HFFc6 (cell line): ENCODE measurements at regions not wholly inside any gene's neighbourhood (a gene's known extent, or its start where the extent isn't known, plus 50 kb on each side); places are given as distances from the start of the nearest gene placed in this dataset.

Source experiments
- DNase-seq: peaks from one replicate; pipeline ENCODE4 v3.0.0-alpha.2; 2018
- H3K27ac Mint-ChIP-seq: 2 replicates; pipeline ENCODE4 v1.8.0; 2020; ENCODE audit warnings: mild to moderate bottlenecking, mixed read lengths
- H3K27me3 Mint-ChIP-seq: 2 replicates; pipeline ENCODE4 v1.8.0; 2021; ENCODE audit warnings: mild to moderate bottlenecking, moderate library complexity, mixed read lengths; ENCODE audit not compliant: insufficient read depth
- H3K36me3 Mint-ChIP-seq: 2 replicates; pipeline ENCODE4 v1.8.0; 2021; ENCODE audit warnings: low read depth, mixed read lengths
- H3K4me1 Mint-ChIP-seq: 2 replicates; pipeline ENCODE4 v1.8.0; 2020; ENCODE audit warnings: low read depth, mixed read lengths
- H3K4me3 Mint-ChIP-seq: 2 replicates; pipeline ENCODE4 v1.8.0; 2020; ENCODE audit warnings: mild to moderate bottlenecking, moderate library complexity, mixed read lengths
- H3K9me3 Mint-ChIP-seq: 2 replicates; pipeline ENCODE4 v1.8.0; 2020; ENCODE audit warnings: mild to moderate bottlenecking, mixed read lengths
- CTCF ChIP-seq: fragments of 200-600 bp; sonication (generic); IDR thresholded peaks from 2 replicates; pipeline ENCODE4 v1.5.0; 2021; ENCODE audit warnings: antibody characterized with exemption, mild to moderate bottlenecking

- no peak overlapping the region for H3K27ac Mint-ChIP-seq
- no peak overlapping the region for H3K4me3 Mint-ChIP-seq
- TF ChIP-seq CTCF: no peak
- H3K9me3 Mint-ChIP-seq: peaks cover 34% of the 10 kb centered on the region
- no peaks in the 10 kb centered on the region for H3K36me3 Mint-ChIP-seq
- no peaks in the 10 kb centered on the region for H3K4me1 Mint-ChIP-seq
- H3K27me3 Mint-ChIP-seq: no peaks in the 10 kb centered on the region; the same call in none of the 2 replicates
- no peak for DNase-seq
Observed at GRCh38 chr19:30755581-30755980, 383.4 kb downstream of the ZNF536 start.

- H3K36me3 Mint-ChIP-seq: no peaks in the 10 kb centered on the region
- H3K4me1 Mint-ChIP-seq: no peaks in the 10 kb centered on the region
- no peak overlapping the region for H3K27ac Mint-ChIP-seq
- TF ChIP-seq CTCF: no peak
- DNase-seq: no peak
- peaks cover 44% of the 10 kb centered on the region for H3K9me3 Mint-ChIP-seq
- no peak overlapping the region for H3K4me3 Mint-ChIP-seq
- no peaks in the 10 kb centered on the region; the same call in none of the 2 replicates for H3K27me3 Mint-ChIP-seq
Observed at GRCh38 chr19:30754162-30754561, 382.0 kb downstream of the ZNF536 start.

- Mint-ChIP-seq H3K4me3 (no peak overlapping the region), H3K27ac (no peak overlapping the region), H3K27me3 (no peaks in the 10 kb centered on the region; the same call in 1 of the 2 replicates), H3K4me1 (no peaks in the 10 kb centered on the region), H3K9me3 (peaks cover 46% of the 10 kb centered on the region), H3K36me3 (no peaks in the 10 kb centered on the region)
- no peak for DNase-seq
- TF ChIP-seq CTCF: no peak
Observed at GRCh38 chr19:30752876-30753275, 380.7 kb downstream of the ZNF536 start.

GRCh38 chr19:30752201-30752600 is 380.0 kb downstream of the ZNF536 start:
- no peak overlapping the region for H3K27ac Mint-ChIP-seq
- no peaks in the 10 kb centered on the region for H3K27me3 Mint-ChIP-seq
- H3K4me1 Mint-ChIP-seq: no peaks in the 10 kb centered on the region
- H3K9me3 Mint-ChIP-seq: peaks cover 45% of the 10 kb centered on the region
- TF ChIP-seq CTCF: no peak
- H3K4me3 Mint-ChIP-seq: no peak overlapping the region
- H3K36me3 Mint-ChIP-seq: no peaks in the 10 kb centered on the region
- no peak for DNase-seq

GRCh38 chr19:30745476-30745985 is 373.3 kb downstream of the ZNF536 start:
- H3K9me3 Mint-ChIP-seq: peaks cover 35% of the 10 kb centered on the region
- DNase-seq: no peak
- H3K36me3 Mint-ChIP-seq: no peaks in the 10 kb centered on the region
- H3K4me3 Mint-ChIP-seq: no peak overlapping the region
- H3K27me3 Mint-ChIP-seq: peaks cover 1% of the 10 kb centered on the region; the same call in 1 of the 2 replicates
- no peak overlapping the region for H3K27ac Mint-ChIP-seq
- TF ChIP-seq CTCF: no peak
- no peaks in the 10 kb centered on the region for H3K4me1 Mint-ChIP-seq
